ENCODE measurements at regions not wholly inside any gene's neighbourhood (a gene's known extent, or its start where the extent isn't known, plus 50 kb on each side); places are given as distances from the start of the nearest gene placed in this dataset.

DNA sequence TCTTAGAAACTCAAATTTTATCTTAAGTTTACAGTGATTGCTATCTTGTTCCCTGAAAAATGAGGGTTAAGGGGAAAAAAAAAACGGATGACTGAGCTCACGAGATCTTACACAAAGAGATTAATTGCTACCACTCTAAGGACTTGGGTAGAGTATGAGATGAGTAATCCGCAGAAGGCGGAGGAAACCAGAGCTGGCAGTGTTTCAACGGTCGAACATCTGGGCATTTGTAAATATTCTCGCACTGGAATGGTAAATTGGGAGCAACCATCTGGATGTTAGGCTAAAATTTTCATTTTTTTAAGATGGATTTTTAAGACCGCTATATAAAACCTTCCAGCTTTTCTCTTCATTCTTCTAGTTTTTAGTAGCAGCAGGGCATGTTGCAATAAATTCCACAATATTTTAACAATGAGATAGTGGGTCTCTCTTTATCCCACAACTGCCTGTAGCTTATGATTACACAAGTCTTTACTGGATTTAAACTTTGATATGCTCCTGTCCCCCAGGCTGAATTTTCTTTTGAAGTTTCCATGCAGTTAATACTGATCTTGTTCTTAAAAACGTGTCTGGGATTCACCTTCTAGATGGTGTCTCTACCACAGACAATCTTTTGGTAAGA is 1324.1 kb downstream of the AACS start (continued):
- TF ChIP-seq, protein P1, sequence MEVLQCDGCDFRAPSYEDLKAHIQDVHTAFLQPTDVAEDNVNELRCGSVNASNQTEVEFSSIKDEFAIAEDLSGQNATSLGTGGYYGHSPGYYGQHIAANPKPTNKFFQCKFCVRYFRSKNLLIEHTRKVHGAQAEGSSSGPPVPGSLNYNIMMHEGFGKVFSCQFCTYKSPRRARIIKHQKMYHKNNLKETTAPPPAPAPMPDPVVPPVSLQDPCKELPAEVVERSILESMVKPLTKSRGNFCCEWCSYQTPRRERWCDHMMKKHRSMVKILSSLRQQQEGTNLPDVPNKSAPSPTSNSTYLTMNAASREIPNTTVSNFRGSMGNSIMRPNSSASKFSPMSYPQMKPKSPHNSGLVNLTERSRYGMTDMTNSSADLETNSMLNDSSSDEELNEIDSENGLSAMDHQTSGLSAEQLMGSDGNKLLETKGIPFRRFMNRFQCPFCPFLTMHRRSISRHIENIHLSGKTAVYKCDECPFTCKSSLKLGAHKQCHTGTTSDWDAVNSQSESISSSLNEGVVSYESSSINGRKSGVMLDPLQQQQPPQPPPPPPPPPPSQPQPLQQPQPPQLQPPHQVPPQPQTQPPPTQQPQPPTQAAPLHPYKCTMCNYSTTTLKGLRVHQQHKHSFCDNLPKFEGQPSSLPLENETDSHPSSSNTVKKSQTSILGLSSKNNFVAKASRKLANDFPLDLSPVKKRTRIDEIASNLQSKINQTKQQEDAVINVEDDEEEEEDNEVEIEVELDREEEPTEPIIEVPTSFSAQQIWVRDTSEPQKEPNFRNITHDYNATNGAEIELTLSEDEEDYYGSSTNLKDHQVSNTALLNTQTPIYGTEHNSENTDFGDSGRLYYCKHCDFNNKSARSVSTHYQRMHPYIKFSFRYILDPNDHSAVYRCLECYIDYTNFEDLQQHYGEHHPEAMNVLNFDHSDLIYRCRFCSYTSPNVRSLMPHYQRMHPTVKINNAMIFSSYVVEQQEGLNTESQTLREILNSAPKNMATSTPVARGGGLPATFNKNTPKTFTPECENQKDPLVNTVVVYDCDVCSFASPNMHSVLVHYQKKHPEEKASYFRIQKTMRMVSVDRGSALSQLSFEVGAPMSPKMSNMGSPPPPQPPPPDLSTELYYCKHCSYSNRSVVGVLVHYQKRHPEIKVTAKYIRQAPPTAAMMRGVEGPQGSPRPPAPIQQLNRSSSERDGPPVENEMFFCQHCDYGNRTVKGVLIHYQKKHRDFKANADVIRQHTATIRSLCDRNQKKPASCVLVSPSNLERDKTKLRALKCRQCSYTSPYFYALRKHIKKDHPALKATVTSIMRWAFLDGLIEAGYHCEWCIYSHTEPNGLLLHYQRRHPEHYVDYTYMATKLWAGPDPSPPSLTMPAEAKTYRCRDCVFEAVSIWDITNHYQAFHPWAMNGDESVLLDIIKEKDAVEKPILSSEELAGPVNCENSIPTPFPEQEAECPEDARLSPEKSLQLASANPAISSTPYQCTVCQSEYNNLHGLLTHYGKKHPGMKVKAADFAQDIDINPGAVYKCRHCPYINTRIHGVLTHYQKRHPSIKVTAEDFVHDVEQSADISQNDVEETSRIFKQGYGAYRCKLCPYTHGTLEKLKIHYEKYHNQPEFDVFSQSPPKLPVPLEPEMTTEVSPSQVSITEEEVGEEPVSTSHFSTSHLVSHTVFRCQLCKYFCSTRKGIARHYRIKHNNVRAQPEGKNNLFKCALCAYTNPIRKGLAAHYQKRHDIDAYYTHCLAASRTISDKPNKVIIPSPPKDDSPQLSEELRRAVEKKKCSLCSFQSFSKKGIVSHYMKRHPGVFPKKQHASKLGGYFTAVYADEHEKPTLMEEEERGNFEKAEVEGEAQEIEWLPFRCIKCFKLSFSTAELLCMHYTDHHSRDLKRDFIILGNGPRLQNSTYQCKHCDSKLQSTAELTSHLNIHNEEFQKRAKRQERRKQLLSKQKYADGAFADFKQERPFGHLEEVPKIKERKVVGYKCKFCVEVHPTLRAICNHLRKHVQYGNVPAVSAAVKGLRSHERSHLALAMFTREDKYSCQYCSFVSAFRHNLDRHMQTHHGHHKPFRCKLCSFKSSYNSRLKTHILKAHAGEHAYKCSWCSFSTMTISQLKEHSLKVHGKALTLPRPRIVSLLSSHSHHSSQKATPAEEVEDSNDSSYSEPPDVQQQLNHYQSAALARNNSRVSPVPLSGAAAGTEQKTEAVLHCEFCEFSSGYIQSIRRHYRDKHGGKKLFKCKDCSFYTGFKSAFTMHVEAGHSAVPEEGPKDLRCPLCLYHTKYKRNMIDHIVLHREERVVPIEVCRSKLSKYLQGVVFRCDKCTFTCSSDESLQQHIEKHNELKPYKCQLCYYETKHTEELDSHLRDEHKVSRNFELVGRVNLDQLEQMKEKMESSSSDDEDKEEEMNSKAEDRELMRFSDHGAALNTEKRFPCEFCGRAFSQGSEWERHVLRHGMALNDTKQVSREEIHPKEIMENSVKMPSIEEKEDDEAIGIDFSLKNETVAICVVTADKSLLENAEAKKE (CRISPR knock-in tag; IDR thresholded peaks at IDR 0.05): no peak

DNA sequence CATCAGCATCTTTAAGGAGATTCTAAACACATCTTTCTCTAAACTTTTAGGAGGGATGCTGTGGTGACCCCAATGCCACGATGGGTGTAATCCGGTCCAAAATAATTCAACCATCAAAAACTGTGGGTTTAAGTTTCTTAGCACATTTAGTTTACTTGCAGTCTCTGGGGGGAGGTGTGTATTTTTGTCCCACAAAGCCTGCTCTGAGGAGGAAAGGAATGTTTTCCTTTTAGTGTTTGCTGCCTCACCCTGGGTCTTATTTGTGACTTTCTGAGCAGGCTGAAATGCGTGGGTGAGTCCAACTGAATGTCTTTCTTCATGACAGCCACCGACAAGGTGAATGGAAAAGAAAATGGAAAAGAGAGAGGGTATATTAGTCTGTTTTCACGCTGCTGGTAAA is 1324.7 kb downstream of the AACS start:
- Mint-ChIP-seq H3K9me3 (peaks cover 91% of the 10 kb centered on the region), H3K36me3 (ENCODE audit: low read depth) (peaks cover 36% of the 10 kb centered on the region), H3K27me3 (ENCODE audit: insufficient read depth, low read depth, poor library complexity) (peaks cover 2% of the 10 kb centered on the region), H3K4me1 (no peaks in the 10 kb centered on the region), H3K4me3 (no peak overlapping the region), H3K27ac (no peak overlapping the region)
- no peak overlapping the region for H3K27ac ChIP-seq (ENCODE audit: low read depth)
- H3K9me2 ChIP-seq (ENCODE audit: insufficient read depth): 0 out of 2 replicates have a peak, but pooled peaks cover 6% of the 10 kb centered on the region
- H3F3A ChIP-seq (replicated peaks; ENCODE audit: low read depth): no peaks in the 10 kb centered on the region
- no peaks in the 10 kb centered on the region for H3K79me2 ChIP-seq (replicated peaks; ENCODE audit: insufficient read depth)
- H3K27me3 ChIP-seq (ENCODE audit: insufficient read depth): no peaks in the 10 kb centered on the region
- TF ChIP-seq ZNF331 (CRISPR knock-in tag; IDR thresholded peaks at IDR 0.05; ENCODE audit: low read depth): no peak
- TF ChIP-seq ZNF114 (CRISPR knock-in tag; IDR thresholded peaks at IDR 0.05): no peak
- TF ChIP-seq EZH2 (IDR thresholded peaks at IDR 0.05; ENCODE audit: low read depth, unreplicated experiment): no peak
- no peak overlapping the region for H2AFZ ChIP-seq
- no peak overlapping the region for H3K4me3 ChIP-seq
- no peaks in the 10 kb centered on the region for H4K20me1 ChIP-seq (replicated peaks; ENCODE audit: insufficient read depth)
- no peak overlapping the region for H3K4me2 ChIP-seq
- no peak for ATAC-seq
- no peak for DNase-seq (ENCODE audit: low spot score)
- no peaks in the 10 kb centered on the region; the same call in 1 of the 2 replicates for H3K36me3 ChIP-seq (ENCODE audit: insufficient read depth)
- H3K4me1 ChIP-seq (ENCODE audit: insufficient read depth): no peaks in the 10 kb centered on the region; the same call in 1 of the 2 replicates
